MM.1S (cell line): ENCODE measurements at regions not wholly inside any gene's neighbourhood (a gene's known extent, or its start where the extent isn't known, plus 50 kb on each side); places are given as distances from the start of the nearest gene placed in this dataset.

ENCODE experiments used
- DNase-seq: peaks from one replicate; pipeline ENCODE4 v3.0.0-alpha.2; 2015
- H2AFZ ChIP-seq: fragments of 300-600 bp; sonication (generic); 2 replicates; pipeline ENCODE4 v1.6.0; 2016; ENCODE audit warnings: antibody characterized with exemption, low read length
- H3F3A ChIP-seq: fragments of 300-600 bp; sonication (generic); 2 replicates; pipeline ENCODE4 v1.6.1; 2016; ENCODE audit warnings: mild to moderate bottlenecking, antibody characterized with exemption, low read length, moderate library complexity, mixed read lengths; ENCODE audit not compliant: insufficient read depth
- H3K27ac ChIP-seq: fragments of 300-600 bp; sonication (generic); 2 replicates; pipeline ENCODE4 v1.5.1; 2016; ENCODE audit warnings: mild to moderate bottlenecking, low read length
- H3K27me3 ChIP-seq: fragments of 300-600 bp; sonication (generic); replicated peaks from 2 replicates; pipeline ENCODE4 v1.6.0; 2016; ENCODE audit warnings: low read length; ENCODE audit not compliant: insufficient read depth
- H3K36me3 ChIP-seq: fragments of 300-600 bp; sonication (generic); replicated peaks from 2 replicates; pipeline ENCODE4 v1.6.1; 2016; ENCODE audit warnings: mild to moderate bottlenecking, low read length, mixed read lengths; ENCODE audit not compliant: insufficient read depth
- H3K4me1 ChIP-seq: fragments of 300-600 bp; sonication (generic); 2 replicates; pipeline ENCODE4 v1.6.1; 2016; ENCODE audit warnings: low read length, mixed read lengths
- H3K4me2 ChIP-seq: fragments of 300-600 bp; sonication (generic); 2 replicates; pipeline ENCODE4 v1.6.0; 2016; ENCODE audit warnings: low read depth, low read length
- H3K4me3 ChIP-seq: fragments of 300-600 bp; sonication (generic); 2 replicates; pipeline ENCODE4 v1.5.1; 2016; ENCODE audit warnings: low read length, mixed read lengths
- H3K79me2 ChIP-seq: fragments of 300-600 bp; sonication (generic); 2 replicates; pipeline ENCODE4 v1.6.1; 2016; ENCODE audit warnings: mixed run types, low read length, mixed read lengths
- H3K9ac ChIP-seq: fragments of 300-600 bp; sonication (generic); 2 replicates; pipeline ENCODE4 v1.6.1; 2016; ENCODE audit warnings: low read length, mixed read lengths
- H3K9me2 ChIP-seq: fragments of 300-600 bp; sonication (generic); replicated peaks from 2 replicates; pipeline ENCODE4 v1.6.1; 2016; ENCODE audit warnings: mild to moderate bottlenecking, low read length, mixed read lengths; ENCODE audit not compliant: insufficient read depth
- H3K9me3 ChIP-seq: fragments of 300-600 bp; sonication (generic); replicated peaks from 2 replicates; pipeline ENCODE4 v1.6.1; 2016; ENCODE audit warnings: mild to moderate bottlenecking, low read length, mixed read lengths; ENCODE audit not compliant: insufficient read depth
- H4K20me1 ChIP-seq: fragments of 300-600 bp; sonication (generic); 2 replicates; pipeline ENCODE4 v1.6.1; 2016; ENCODE audit warnings: mild to moderate bottlenecking, low read length, moderate library complexity, mixed read lengths; ENCODE audit not compliant: insufficient read depth
- CTCF ChIP-seq: fragments of 300-600 bp; sonication (generic); IDR thresholded peaks from 2 replicates; pipeline ENCODE4 v1.5.1; 2016; ENCODE audit warnings: antibody characterized with exemption, low read length, mixed read lengths
- EZH2 ChIP-seq: fragments of 300-600 bp; sonication (generic); optimal IDR thresholded peaks from 2 replicates; pipeline ENCODE3; 2017; ENCODE audit warnings: low read depth, mild to moderate bottlenecking, antibody characterized with exemption, low read length, mixed read lengths
- EZH2phosphoT487 ChIP-seq: fragments of 300-600 bp; sonication (generic); IDR thresholded peaks from 2 replicates; pipeline ENCODE4 v1.6.1; 2018; ENCODE audit warnings: antibody characterized with exemption, low read length

- H3K79me2 ChIP-seq = no peaks in the 10 kb centered on the region
- no peaks in the 10 kb centered on the region for H3K4me1 ChIP-seq
- no peak overlapping the region for H2AFZ ChIP-seq
- H4K20me1 ChIP-seq = no peaks in the 10 kb centered on the region
- no peaks in the 10 kb centered on the region for H3K36me3 ChIP-seq
- TF ChIP-seq EZH2phosphoT487 (no peak), CTCF (no peak), EZH2 (no peak)
- H3K27ac ChIP-seq = no peak overlapping the region
- H3K9me3 ChIP-seq = no peaks in the 10 kb centered on the region
- no peaks in the 10 kb centered on the region for H3K9me2 ChIP-seq
- no peaks in the 10 kb centered on the region for H3F3A ChIP-seq
- H3K4me3 ChIP-seq = no peak overlapping the region
- no peak overlapping the region for H3K4me2 ChIP-seq
- DNase-seq = no peak
- no peaks in the 10 kb centered on the region for H3K27me3 ChIP-seq
- H3K9ac ChIP-seq = no peak overlapping the region
Observed at GRCh38 chr6:9634776-9635175, 780.1 kb downstream of the TFAP2A start.

DNA sequence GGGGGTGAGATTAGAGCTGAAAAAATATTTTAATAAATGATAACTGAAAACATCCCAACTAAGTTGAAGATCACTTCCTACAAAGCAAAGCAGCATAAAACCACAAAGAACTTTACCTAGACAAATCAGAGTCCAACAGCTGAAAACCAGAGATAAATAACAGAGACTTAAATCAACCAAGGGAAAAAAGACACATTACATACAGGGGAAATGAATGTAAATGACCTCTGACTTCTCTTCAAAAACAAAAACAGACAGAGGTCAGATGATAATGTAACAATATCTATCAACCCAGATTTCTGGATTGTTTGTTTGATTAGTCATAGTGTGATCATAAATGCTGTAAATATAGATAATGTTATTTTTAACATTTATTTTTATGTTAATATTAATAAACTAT is 782.8 kb downstream of the TFAP2A start:
- Histone ChIP-seq H3F3A (no peaks in the 10 kb centered on the region), H3K9me2 (no peaks in the 10 kb centered on the region)
- no peak for DNase-seq

DNA sequence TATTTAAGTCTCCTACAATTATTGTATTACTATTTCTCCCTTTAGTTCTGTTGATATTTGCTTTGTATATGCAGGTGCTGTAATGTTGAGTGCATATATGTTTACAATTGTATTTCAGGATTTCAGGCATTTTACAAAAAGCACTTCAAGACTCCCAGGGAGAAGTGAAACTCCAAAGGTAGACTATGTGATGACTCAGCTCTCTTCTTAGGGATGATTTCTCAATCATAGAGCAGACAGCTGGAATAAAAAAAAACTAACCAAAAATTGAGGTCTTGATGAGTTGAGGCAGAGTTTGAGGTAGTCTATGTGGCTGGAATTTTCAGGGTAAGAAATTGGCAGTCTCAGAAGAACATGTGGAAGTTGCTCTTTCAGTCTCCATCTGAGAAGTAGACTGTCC is 786.1 kb downstream of the TFAP2A start:
- Histone ChIP-seq H3K36me3 (no peaks in the 10 kb centered on the region), H3K4me3 (no peak overlapping the region), H3K79me2 (no peaks in the 10 kb centered on the region), H3K9me3 (no peaks in the 10 kb centered on the region), H3K9ac (no peak overlapping the region), H3K27me3 (no peaks in the 10 kb centered on the region), H2AFZ (no peak overlapping the region), H3K4me1 (no peaks in the 10 kb centered on the region), H3F3A (no peaks in the 10 kb centered on the region), H3K4me2 (no peak overlapping the region), H3K27ac (no peak overlapping the region), H3K9me2 (no peaks in the 10 kb centered on the region), H4K20me1 (no peaks in the 10 kb centered on the region)
- TF ChIP-seq CTCF = no peak
- TF ChIP-seq EZH2phosphoT487 = no peak
- TF ChIP-seq EZH2 = no peak
- no peak for DNase-seq

More for the DNA sequence above, 782.8 kb downstream of the TFAP2A start:
- H3K36me3 ChIP-seq = no peaks in the 10 kb centered on the region
- H3K4me3 ChIP-seq = no peak overlapping the region
- no peak for TF ChIP-seq EZH2
- TF ChIP-seq CTCF = no peak
- no peak for TF ChIP-seq EZH2phosphoT487
- H3K27me3 ChIP-seq = no peaks in the 10 kb centered on the region
- no peaks in the 10 kb centered on the region for H3K4me1 ChIP-seq
- H2AFZ ChIP-seq = no peak overlapping the region
- no peak overlapping the region for H3K27ac ChIP-seq
- H3K9ac ChIP-seq = no peak overlapping the region
- no peak overlapping the region for H3K4me2 ChIP-seq
- H4K20me1 ChIP-seq = no peaks in the 10 kb centered on the region
- H3K79me2 ChIP-seq = no peaks in the 10 kb centered on the region
- H3K9me3 ChIP-seq = no peaks in the 10 kb centered on the region
